GM06990 (cell line): ENCODE measurements at regions not wholly inside any gene's neighbourhood (a gene's known extent, or its start where the extent isn't known, plus 50 kb on each side); places are given as distances from the start of the nearest gene placed in this dataset.

Experiments used
- DNase-seq: peaks from one replicate; pipeline ENCODE4 v3.0.0-alpha.2; 2011; ENCODE audit not compliant: insufficient read length; ENCODE audit errors: extremely low read depth
- H3K27me3 ChIP-seq: replicated peaks from 2 replicates; pipeline ENCODE4 v1.6.0; 2011; ENCODE audit warnings: low read length; ENCODE audit not compliant: control insufficient read depth, insufficient read depth
- H3K36me3 ChIP-seq: 2 replicates; pipeline ENCODE4 v1.5.1; 2011; ENCODE audit warnings: low read length; ENCODE audit not compliant: control insufficient read depth, insufficient read depth
- H3K4me3 ChIP-seq: replicated peaks from 2 replicates; pipeline ENCODE4 v1.5.1; 2011; ENCODE audit warnings: low read depth, mild to moderate bottlenecking, control low read depth, low read length
- CTCF ChIP-seq: IDR thresholded peaks from 2 replicates; pipeline ENCODE4 v1.5.1; 2011; ENCODE audit warnings: low read length, control low read depth, mild to moderate bottlenecking, inconsistent platforms; ENCODE audit not compliant: insufficient read depth, poor library complexity, severe bottlenecking

- no peak for TF ChIP-seq CTCF
- no peaks in the 10 kb centered on the region for H3K36me3 ChIP-seq
- no peak for DNase-seq
- H3K4me3 ChIP-seq, result no peak overlapping the region
- no peaks in the 10 kb centered on the region for H3K27me3 ChIP-seq
These were observed 73.2 kb downstream of the MTNR1A start for GRCh38 chr4:186481998-186482790.

GRCh38 chr4:186475202-186475601 lies 80.2 kb downstream of the MTNR1A start:
- H3K27me3 ChIP-seq, result no peaks in the 10 kb centered on the region
- no peak for DNase-seq
- H3K4me3 ChIP-seq, result no peak overlapping the region
- H3K36me3 ChIP-seq, result no peaks in the 10 kb centered on the region
- no peak for TF ChIP-seq CTCF

GRCh38 chr4:186473933-186474332 lies 81.4 kb downstream of the MTNR1A start:
- no peaks in the 10 kb centered on the region for H3K36me3 ChIP-seq
- TF ChIP-seq CTCF, result no peak
- H3K27me3 ChIP-seq, result no peaks in the 10 kb centered on the region
- DNase-seq, result no peak
- H3K4me3 ChIP-seq, result no peak overlapping the region

DNA sequence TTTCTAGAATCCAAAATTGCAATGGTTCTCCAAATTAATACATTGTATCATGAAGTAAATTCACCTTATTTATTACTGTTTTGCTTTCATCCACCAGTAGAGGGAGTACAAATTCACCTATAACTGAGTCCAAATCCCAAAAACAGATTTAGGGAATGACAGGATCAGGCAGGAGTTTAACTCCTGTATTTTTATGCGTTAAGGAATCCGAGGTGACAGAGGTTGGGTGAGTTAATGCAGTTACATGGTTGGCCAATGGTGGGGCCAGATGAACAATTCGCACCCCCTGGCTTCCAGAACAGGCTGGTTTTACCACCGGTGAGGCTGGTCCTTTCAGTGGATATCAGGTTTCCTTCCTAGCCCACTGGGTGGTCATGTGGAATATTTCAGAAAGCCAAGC lies 82.4 kb downstream of the MTNR1A start:
- no peak for DNase-seq
- Histone ChIP-seq H3K36me3 (no peaks in the 10 kb centered on the region), H3K4me3 (no peak overlapping the region), H3K27me3 (no peaks in the 10 kb centered on the region)
- TF ChIP-seq CTCF, result peak; percentile 28

DNA sequence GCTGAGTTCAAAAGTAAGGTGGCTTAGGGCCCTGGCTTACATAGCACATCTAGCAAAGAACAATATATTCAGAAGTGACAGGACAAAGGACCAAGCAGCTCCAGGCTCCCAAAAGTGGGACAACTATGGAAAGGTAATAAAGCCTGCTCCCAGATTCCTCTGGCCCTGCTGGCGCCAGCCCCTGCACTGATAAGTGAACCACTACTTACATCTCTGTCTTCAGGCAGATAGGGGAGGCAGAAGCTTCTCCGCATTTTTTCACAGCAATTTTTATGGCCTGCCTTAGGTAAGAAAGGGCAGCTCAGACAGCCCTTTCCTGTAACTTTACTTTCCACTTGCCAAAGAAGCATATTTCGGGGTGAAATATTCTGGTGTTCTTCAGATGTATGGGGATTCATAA lies 83.9 kb downstream of the MTNR1A start:
- no peaks in the 10 kb centered on the region for H3K27me3 ChIP-seq
- TF ChIP-seq CTCF, result no peak
- H3K36me3 ChIP-seq, result no peaks in the 10 kb centered on the region
- no peak overlapping the region for H3K4me3 ChIP-seq
- no peak for DNase-seq
